Panc1 (cell line): ENCODE measurements at regions not wholly inside any gene's neighbourhood (a gene's known extent, or its start where the extent isn't known, plus 50 kb on each side); places are given as distances from the start of the nearest gene placed in this dataset.

Experiments used
- ATAC-seq: fragments of 200-7000 bp; cut with Tn5 transposase; 2 replicates; pipeline ENCODE4 v1.9.1; 2020; ENCODE audit warnings: mild to moderate bottlenecking, moderate library complexity
- BruUV-seq: library from RNA; stranded (reverse); fragments of 400-500 nt; replicated peaks from 2 replicates; lab custom pipeline; 2021; lab: Mats Ljungman, UMichigan
- CTCF ChIA-PET: fragments of 300-600 bp; sonication (Branson Sonifier 250); formaldehyde crosslinking; loops from one replicate; lab custom pipeline; 2022; ENCODE audit warnings: antibody characterized with exemption; lab: Charles Lee
- POLR2A ChIA-PET: fragments of 300-600 bp; sonication (Branson Sonifier 250); formaldehyde crosslinking; loops from one replicate; lab custom pipeline; 2022; ENCODE audit warnings: antibody characterized with exemption; lab: Charles Lee
- DNase-seq: peaks from one replicate; pipeline ENCODE4 v3.0.0-alpha.2; 2010; ENCODE audit warnings: low read depth, low spot score
- H3K27ac ChIP-seq: 2 replicates; pipeline ENCODE4 v1.5.1; 2011; ENCODE audit warnings: mild to moderate bottlenecking, low read length, inconsistent platforms
- H3K27me3 ChIP-seq: fragments of 200-500 bp; sonication (Bioruptor generic); 2 replicates; pipeline ENCODE4 v1.6.0; 2014; ENCODE audit warnings: low read length, inconsistent platforms; ENCODE audit not compliant: control insufficient read depth, insufficient read depth
- H3K36me3 ChIP-seq: fragments of 200-500 bp; sonication (Bioruptor generic); 2 replicates; pipeline ENCODE4 v1.5.1; 2014; ENCODE audit warnings: inconsistent platforms, mild to moderate bottlenecking, low read length, moderate library complexity; ENCODE audit not compliant: control insufficient read depth, insufficient read depth
- H3K4me1 ChIP-seq: 2 replicates; pipeline ENCODE4 v1.5.1; 2011; ENCODE audit warnings: inconsistent platforms, mild to moderate bottlenecking, low read length, moderate library complexity; ENCODE audit not compliant: control insufficient read depth, insufficient read depth
- H3K4me3 ChIP-seq, 2 experiments: 2 replicates each; pipeline ENCODE4 v1.5.1; 2011 to 2012; ENCODE audit warnings: low read depth in 2 of 2, low read length in 2 of 2, mild to moderate bottlenecking in 2 of 2, inconsistent platforms in 1 of 2, moderate library complexity in 1 of 2
- H3K9me3 ChIP-seq: fragments of 200-500 bp; sonication (Bioruptor generic); 2 replicates; pipeline ENCODE4 v1.5.1; 2014; ENCODE audit warnings: low read depth, mild to moderate bottlenecking, inconsistent platforms, low read length, moderate library complexity; ENCODE audit not compliant: control insufficient read depth, insufficient read depth
- CTCF ChIP-seq: fragments of 450-650 bp; IDR thresholded peaks from 2 replicates; pipeline ENCODE4 v1.5.1; 2017; ENCODE audit warnings: mild to moderate bottlenecking
- POLR2AphosphoS5 ChIP-seq: IDR thresholded peaks from 2 replicates; pipeline ENCODE4 v1.6.1; 2012; ENCODE audit warnings: mild to moderate bottlenecking, low read depth, low read length, moderate library complexity
- SIN3A ChIP-seq: IDR thresholded peaks from 2 replicates; pipeline ENCODE4 v1.6.1; 2012; ENCODE audit warnings: low read depth, mild to moderate bottlenecking, low read length, moderate library complexity, borderline replicate concordance; ENCODE audit not compliant: insufficient read depth
- TCF7L2 ChIP-seq: IDR thresholded peaks from 2 replicates; pipeline ENCODE4 v1.6.1; 2011; ENCODE audit warnings: mild to moderate bottlenecking, low read depth, low read length, inconsistent platforms
- in situ Hi-C: cut with HindIII; loops from 2 replicates; pipeline ENCODE4 v1.10.0; 2016; ENCODE audit warnings: low sequenced_read_pairs, low pct_unique_long_range_greater_than_20kb
- intact Hi-C: fragments of 100-400 bp; cut with micrococcal nuclease; formaldehyde crosslinking; loops from one replicate; pipeline ENCODE4 v1.10.0; 2022; ENCODE audit not compliant: unreplicated experiment
- TF ChIP-seq, protein P1 (sequence below), 2 experiments: IDR thresholded peaks; 2 replicates each; pipeline ENCODE4 v1.6.1; 2011 to 2012; ENCODE audit warnings: low read depth in 2 of 2, control low read depth in 1 of 2, low read length in 1 of 2, mild to moderate bottlenecking in 1 of 2, moderate library complexity in 1 of 2; ENCODE audit not compliant: insufficient read depth in 1 of 2

DNA sequence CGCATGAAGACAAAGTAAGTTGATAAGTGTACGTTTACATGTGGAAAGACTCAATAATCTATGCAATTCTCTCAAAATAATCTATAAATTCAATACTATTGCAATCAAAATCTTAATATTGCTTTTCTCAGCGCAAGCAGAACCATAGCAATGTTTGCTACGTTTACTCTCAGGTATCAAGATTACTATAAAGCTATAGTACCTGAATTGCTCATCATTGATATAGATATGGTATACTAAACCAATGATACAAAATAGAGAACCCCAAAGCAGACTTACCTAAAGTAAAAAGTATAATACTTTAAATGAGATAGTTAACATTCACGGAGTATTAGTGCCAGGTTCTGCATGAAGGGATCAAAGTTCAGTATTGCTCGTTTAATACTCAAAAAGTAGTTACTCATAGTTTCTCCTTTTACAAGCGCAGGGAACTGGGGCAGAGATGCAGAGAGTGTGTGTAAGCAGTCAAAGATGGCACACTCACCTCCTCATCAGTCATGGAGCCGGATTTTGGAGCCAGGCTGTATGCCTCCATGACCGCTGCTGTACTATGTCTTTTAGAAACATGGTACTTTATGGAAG, 391.0 kb upstream of the ID2 start:
- peaks cover 8% of the 10 kb centered on the region for H3K27me3 ChIP-seq
- no peak overlapping the region for H3K4me3 ChIP-seq
- intact Hi-C loops: no loop called here
- DNase-seq: no peak
- H3K36me3 ChIP-seq: no peaks in the 10 kb centered on the region
- no peaks in the 10 kb centered on the region for H3K9me3 ChIP-seq
- no peak overlapping the region for H3K27ac ChIP-seq
- TF ChIP-seq POLR2AphosphoS5 (no peak), TCF7L2 (no peak), SIN3A (no peak), CTCF (no peak)
- TF ChIP-seq, protein P1, sequence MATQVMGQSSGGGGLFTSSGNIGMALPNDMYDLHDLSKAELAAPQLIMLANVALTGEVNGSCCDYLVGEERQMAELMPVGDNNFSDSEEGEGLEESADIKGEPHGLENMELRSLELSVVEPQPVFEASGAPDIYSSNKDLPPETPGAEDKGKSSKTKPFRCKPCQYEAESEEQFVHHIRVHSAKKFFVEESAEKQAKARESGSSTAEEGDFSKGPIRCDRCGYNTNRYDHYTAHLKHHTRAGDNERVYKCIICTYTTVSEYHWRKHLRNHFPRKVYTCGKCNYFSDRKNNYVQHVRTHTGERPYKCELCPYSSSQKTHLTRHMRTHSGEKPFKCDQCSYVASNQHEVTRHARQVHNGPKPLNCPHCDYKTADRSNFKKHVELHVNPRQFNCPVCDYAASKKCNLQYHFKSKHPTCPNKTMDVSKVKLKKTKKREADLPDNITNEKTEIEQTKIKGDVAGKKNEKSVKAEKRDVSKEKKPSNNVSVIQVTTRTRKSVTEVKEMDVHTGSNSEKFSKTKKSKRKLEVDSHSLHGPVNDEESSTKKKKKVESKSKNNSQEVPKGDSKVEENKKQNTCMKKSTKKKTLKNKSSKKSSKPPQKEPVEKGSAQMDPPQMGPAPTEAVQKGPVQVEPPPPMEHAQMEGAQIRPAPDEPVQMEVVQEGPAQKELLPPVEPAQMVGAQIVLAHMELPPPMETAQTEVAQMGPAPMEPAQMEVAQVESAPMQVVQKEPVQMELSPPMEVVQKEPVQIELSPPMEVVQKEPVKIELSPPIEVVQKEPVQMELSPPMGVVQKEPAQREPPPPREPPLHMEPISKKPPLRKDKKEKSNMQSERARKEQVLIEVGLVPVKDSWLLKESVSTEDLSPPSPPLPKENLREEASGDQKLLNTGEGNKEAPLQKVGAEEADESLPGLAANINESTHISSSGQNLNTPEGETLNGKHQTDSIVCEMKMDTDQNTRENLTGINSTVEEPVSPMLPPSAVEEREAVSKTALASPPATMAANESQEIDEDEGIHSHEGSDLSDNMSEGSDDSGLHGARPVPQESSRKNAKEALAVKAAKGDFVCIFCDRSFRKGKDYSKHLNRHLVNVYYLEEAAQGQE (IDR thresholded peaks at IDR 0.05; ENCODE audit: insufficient read depth in 1 of 2, low read depth in 2 of 2, low read length in 1 of 2): no peak
- POLR2A ChIA-PET: no interaction called here
- in situ Hi-C loops: no loop called here
- no TSS peak for BruUV-seq
- no peaks in the 10 kb centered on the region for H3K4me1 ChIP-seq
- CTCF ChIA-PET: no interaction called here
- ATAC-seq: no peak

- H3K27me3 ChIP-seq: peaks cover 6% of the 10 kb centered on the region
- ChIA-PET POLR2A (no interaction called here), CTCF (no interaction called here)
- H3K4me3 ChIP-seq: no peak overlapping the region
- DNase-seq (no peak), ATAC-seq (no peak)
- no peaks in the 10 kb centered on the region for H3K9me3 ChIP-seq
- BruUV-seq: no TSS peak
- no peak overlapping the region for H3K27ac ChIP-seq
- H3K4me1 ChIP-seq: no peaks in the 10 kb centered on the region
- TF ChIP-seq TCF7L2 (no peak), SIN3A (no peak), CTCF (no peak), POLR2AphosphoS5 (no peak)
- TF ChIP-seq, protein P1 (IDR thresholded peaks at IDR 0.05; ENCODE audit: insufficient read depth in 1 of 2, low read depth in 2 of 2, low read length in 1 of 2): no peak
- no peaks in the 10 kb centered on the region for H3K36me3 ChIP-seq
- intact Hi-C loops: no loop called here
- in situ Hi-C loops: no loop called here
Measured at GRCh38 chr2:8296306-8296705, 385.6 kb upstream of the ID2 start.
